Colon (tissue), 2 donors: ENCODE measurements at regions not wholly inside any gene's neighbourhood (a gene's known extent, or its start where the extent isn't known, plus 50 kb on each side); places are given as distances from the start of the nearest gene placed in this dataset.
A peak's percentile ranks its signal among the peaks of the same experiment; 100 is the strongest.
"Not testable (repeated sequence)": the region's sequence is repeated elsewhere in the genome, so short reads cannot be mapped to it uniquely, and the experiment has no call there.

ENCODE experiments used
- FAIRE-seq: peaks from 2 replicates; lab custom pipeline; 2012; peaks lifted over from hg19 to GRCh38; lab: Jason Lieb, UNC
- donor health status: control.
- donor health status: control.

DNA sequence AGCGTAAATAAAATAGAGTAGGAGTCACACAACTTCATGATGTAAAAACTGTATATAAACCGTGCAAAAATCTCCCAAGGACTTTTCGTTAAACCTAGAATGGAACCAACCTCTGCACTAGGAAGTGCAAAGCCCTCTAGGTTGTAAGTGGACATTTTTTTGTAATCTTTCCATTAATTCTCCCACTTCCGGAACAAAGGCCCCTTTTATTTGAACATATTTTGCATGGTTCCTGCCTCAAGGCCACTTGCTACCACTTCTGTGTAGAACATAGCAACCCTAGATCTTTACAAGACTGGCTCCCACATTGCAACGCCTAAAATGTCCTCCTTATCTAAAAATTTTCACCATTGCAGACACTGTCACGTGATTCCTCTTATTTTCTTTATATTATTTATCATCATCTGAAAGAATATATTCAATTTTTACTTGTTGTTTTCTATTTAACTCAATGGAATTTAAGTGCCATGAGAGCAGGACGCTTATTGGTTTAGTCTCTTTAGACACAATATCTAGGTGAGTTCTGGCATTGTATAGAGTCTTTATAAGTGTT is 249.6 kb upstream of the TMEFF2 start:
- no peak for FAIRE-seq

GRCh38 chr2:192443831-192444230 is 249.1 kb upstream of the TMEFF2 start:
- FAIRE-seq, result no peak

- no peak for FAIRE-seq
Measured at GRCh38 chr2:192438239-192438638, 243.5 kb upstream of the TMEFF2 start.

GRCh38 chr2:192437653-192438052 is 242.9 kb upstream of the TMEFF2 start:
- no peak for FAIRE-seq

DNA sequence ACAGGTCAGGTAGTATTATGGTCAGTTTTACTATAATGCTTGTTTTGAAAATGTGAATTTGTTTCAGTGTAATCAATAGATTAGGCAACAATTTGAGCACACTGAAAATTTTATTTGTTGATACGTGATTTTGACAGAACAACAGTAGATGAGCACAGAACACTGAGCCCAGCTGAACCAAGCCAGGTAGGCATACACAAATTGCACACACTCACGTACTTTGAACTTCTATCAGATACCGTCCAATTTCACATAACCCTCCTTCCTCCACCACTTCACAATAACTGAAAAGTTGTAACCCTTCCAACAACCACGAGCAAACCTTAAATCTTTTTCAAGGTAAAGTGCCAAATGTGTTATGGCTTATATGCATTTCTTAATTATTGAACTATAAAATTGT is 229.5 kb upstream of the TMEFF2 start:
- FAIRE-seq, result no peak

- FAIRE-seq, result no peak
Measured at GRCh38 chr2:192419786-192420185, 225.1 kb upstream of the TMEFF2 start.

GRCh38 chr2:192416060-192416459 is 221.3 kb upstream of the TMEFF2 start:
- no peak for FAIRE-seq

DNA sequence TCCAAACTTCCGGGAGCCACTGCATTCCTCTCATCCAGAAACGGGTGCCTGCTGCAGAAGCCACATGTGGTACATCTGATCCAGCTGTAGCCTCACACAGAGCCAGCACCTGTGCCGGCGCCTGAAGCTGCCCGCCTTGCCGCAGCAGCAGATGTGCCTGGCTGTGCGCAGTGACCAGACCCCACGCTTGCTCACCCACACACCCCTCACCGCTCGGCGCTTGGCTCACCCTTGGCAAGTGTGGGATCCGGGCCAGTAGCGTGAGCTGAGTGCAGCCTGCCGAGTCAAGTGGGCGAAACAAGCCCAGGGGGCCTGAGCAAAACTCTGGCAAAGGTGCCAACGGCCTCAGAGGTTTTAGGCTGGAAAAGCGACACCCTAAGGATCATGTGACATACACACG is 220.1 kb upstream of the TMEFF2 start:
- FAIRE-seq, result no peak

DNA sequence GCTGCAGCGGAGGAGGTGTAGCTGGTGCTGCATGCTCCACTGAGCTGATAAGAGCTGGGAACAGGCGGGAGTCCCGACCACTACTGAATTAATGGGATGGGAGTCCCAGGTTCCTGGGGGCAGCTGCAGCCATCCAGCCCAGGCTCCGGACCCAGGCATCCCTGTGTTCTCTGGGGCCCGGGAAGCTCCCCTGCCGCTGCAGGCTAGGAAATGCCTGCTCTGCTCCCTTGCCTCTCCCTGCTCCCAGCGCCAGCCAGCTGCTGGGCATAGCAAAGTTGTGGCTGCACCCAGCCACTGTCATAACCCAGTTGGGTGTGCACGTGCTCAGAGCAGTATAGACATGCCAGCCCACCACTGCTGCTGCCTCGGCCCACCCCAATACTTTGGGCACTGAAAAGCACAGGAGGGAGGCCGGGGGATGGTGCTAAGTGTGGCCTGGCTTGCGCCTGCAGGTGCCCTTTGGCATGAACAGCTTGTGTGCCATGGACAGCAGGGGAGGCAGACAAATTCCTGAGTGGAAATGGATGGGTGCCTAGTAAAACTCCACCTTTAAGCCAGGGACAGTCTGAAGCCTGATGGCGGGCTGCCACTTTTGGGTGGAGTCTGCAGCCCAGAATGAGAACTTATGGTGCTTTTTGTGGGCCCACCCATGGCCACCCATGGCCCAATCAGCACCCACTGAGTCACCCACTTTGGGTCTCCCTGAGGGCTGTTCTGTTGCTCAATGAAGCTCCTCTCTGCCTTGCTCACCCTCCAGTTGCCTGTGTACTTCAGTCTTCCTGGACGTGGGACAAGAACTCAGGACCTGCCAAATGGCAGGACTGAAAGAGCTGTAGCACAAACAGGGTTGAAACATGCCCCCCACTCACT is 219.3 kb upstream of the TMEFF2 start:
- FAIRE-seq, result no peak

- FAIRE-seq, result not testable (repeated sequence)
Measured at GRCh38 chr2:192412866-192413265, 218.1 kb upstream of the TMEFF2 start.

DNA sequence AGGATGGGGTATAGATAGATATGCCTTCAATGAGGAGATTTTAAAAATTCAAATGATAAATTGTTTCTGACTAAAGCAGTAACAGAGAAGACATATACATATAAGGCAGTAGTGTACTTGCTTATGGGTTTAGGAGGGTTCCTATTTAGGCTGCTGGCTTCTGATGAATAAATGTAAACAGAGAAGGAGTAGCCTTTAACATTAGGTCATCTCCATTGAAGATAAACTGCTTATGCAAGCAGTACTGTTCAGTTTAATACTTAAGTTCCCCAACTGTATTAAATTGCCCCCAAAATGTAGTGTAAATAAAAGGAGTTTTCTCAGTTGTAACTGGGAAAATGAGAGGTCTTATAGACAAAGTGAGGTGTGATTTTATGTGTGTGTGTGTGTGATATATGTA is 217.7 kb upstream of the TMEFF2 start:
- FAIRE-seq, result no peak

- FAIRE-seq, result no peak
Measured at GRCh38 chr2:192411755-192412154, 217.0 kb upstream of the TMEFF2 start.

DNA sequence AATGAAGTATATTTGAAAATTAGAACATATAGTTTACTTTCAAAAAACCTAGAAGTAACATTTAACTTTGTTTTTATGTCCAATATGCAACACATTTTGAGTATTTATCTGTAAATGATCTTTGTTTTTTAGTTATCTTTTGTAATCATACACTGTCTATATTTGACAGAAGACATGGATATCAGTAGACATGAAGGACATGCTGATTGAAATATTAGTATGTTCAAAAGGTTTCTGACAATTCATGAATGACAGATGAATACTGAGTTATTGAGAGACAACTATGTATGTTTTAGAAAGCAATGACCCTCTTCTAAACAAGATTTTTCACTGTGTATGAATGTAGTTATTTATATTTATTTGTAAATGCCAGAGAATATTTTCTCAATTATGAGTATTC is 215.6 kb upstream of the TMEFF2 start:
- FAIRE-seq, result no peak

DNA sequence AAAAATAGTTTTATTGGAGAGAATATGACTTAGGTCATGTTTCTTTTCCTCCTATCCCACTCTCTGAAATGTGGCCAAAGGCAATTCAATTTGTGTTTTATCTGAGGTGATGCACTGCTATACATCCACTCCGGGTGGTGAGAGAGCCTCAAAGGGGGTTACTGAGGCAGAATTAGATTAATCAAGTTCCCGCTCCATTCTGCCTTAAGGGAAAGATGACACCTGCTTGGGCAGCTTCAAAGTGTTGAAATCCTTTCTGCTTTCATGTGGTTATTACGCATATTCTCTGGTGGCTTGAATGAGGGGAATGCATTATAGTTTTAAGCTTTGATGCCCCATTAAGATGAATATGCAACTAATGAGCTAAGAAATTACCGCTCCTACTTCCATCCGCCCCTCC is 213.0 kb upstream of the TMEFF2 start:
- FAIRE-seq, result no peak

- FAIRE-seq, result no peak
Measured at GRCh38 chr2:192398236-192398635, 203.5 kb upstream of the TMEFF2 start.

DNA sequence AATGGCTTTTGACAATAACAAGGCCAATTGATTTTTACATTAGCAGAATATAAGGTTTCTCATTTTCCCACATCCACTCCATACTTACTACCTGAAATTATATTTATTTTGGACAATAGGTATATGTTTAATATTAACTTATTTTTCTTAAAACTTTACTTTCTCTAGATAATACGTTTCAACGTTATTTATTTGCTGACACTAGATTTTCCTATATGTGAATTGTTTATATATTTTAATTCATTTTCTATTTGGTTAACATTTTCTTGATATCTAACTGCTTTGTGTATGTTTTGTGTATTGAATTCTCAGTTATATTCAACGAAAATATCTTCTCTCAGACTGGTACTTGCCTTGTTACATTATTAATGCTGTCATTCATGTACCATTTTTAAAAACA is 199.9 kb upstream of the TMEFF2 start:
- FAIRE-seq, result peak; percentile 28

GRCh38 chr2:192391041-192391440 is 196.3 kb upstream of the TMEFF2 start:
- no peak for FAIRE-seq

GRCh38 chr2:192390401-192390800 is 195.7 kb upstream of the TMEFF2 start:
- FAIRE-seq, result no peak

- not testable (repeated sequence) for FAIRE-seq
Measured at GRCh38 chr2:192384191-192384590, 189.5 kb upstream of the TMEFF2 start.

DNA sequence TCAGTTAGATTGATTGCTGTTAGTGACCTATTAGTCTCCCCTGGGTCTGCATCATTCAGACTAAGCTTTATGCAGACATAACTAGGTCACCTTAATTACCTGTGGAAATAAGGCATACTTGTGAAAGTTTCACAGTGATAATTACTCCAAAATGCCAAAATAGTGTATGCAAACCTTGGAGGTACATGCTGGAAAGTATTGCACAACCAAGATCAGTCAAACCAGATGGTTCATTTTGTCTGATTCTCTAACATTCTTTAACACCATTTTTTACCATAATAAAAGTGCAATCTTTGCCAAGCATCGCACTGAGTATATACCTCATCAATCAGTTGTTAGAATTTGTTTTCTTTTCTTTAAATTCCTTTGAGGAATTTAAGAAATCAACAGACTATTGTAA is 186.3 kb upstream of the TMEFF2 start:
- FAIRE-seq, result no peak

GRCh38 chr2:192379736-192380135 is 185.0 kb upstream of the TMEFF2 start:
- FAIRE-seq, result no peak

DNA sequence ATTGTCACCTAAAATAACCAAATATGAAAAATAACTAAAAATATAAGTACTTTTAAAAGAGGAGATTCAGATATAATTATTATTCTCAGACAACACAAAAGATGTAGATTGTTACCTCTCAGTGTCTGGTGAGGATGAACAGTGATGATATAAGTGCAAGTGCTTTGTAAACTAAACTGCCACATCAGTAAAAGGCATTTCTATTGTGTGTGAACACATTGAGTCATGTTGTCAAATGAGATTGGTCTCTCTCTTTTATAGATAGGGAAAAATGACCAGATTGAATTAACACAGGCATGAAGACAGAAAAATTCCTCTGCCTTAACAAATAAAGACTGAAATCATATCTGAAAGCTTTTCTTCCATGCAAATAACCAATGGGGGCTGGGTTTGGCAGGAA is 182.4 kb upstream of the TMEFF2 start:
- no peak for FAIRE-seq

- FAIRE-seq, result no peak
Measured at GRCh38 chr2:192373754-192374153, 179.0 kb upstream of the TMEFF2 start.

DNA sequence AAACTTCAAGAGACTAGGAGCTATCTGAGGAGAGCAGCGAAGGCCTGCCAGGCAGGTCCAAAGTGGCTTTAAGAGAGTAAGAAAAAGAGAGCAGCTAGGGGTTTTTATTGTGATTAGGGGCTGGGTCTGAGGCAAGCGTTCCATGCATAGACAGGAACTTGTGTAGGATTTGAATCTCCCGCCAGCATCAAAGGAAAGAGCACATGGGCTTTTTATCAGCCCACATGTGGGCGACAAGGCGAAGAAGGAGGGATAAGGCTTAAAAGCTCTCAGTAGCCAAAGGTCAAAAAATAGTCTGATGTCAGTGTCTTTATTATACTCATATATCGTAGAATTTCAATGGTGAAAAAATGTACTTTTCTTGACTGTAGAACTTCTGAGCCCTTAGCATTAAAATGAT is 178.5 kb upstream of the TMEFF2 start:
- FAIRE-seq, result no peak
